Right lobe of liver (tissue), 6 donors: ENCODE measurements at regions not wholly inside any gene's neighbourhood (a gene's known extent, or its start where the extent isn't known, plus 50 kb on each side); places are given as distances from the start of the nearest gene placed in this dataset.
A peak's percentile ranks its signal among the peaks of the same experiment; 100 is the strongest.

Source experiments
- ATAC-seq, 4 donors: fragments of 200-7000 bp; cut with Tn5 transposase; one replicate each; pipeline ENCODE4 v1.9.1; 2020; ENCODE audit warnings: mild to moderate bottlenecking in 4 of 4, moderate library complexity in 4 of 4
- DNase-seq, 3 donors: peaks; one replicate each; pipeline ENCODE4 v3.0.0-alpha.2; 2020
- H3K27ac ChIP-seq, 3 donors: fragments of 200-600 bp; one replicate each; pipeline ENCODE4 v1.8.0; 2022
- H3K27me3 ChIP-seq, 2 donors: fragments of 200-600 bp; one replicate each; pipeline ENCODE4 v1.8.0; 2022
- H3K36me3 ChIP-seq, 4 donors: fragments of 200-600 bp; sonication (generic) in 1 of 4; one replicate each; pipeline versions ENCODE4 v1.5.1 to v1.8.0; 2017 to 2022; ENCODE audit warnings: control low read depth in 1 of 4
- H3K4me1 ChIP-seq, 4 donors: fragments of 200-600 bp; sonication (generic) in 1 of 4; one replicate each; pipeline versions ENCODE4 v1.5.1 to v1.8.0; 2017 to 2022; ENCODE audit warnings: control low read depth in 1 of 4
- H3K4me3 ChIP-seq, 3 donors: fragments of 200-600 bp; one replicate each; pipeline ENCODE4 v1.8.0; 2022
- H3K9me3 ChIP-seq, 4 donors: fragments of 200-600 bp; sonication (generic) in 1 of 4; one replicate each; pipeline versions ENCODE4 v1.5.1 to v1.8.0; 2017 to 2022; ENCODE audit warnings: control low read depth in 1 of 4
- CTCF ChIP-seq, 4 donors: fragments of 200-600 bp in 3 of 4; fragments of 450-650 bp in 1 of 4; IDR thresholded peaks; one replicate each; pipeline versions ENCODE4 v1.5.1 to v1.8.0; 2016 to 2022; ENCODE audit warnings: antibody characterized with exemption in 4 of 4, mild to moderate bottlenecking in 2 of 4
- POLR2A ChIP-seq: fragments of 450-650 bp; IDR thresholded peaks from one replicate; pipeline ENCODE4 v1.6.1; 2017; ENCODE audit warnings: antibody characterized with exemption, mild to moderate bottlenecking
- WGBS: methylation state at CpG from one replicate; pipeline ENCODE4 v1.1.6; 2018; ENCODE audit warnings: low coverage, low lambda C conversion rate; ENCODE audit not compliant: insufficient coverage; ENCODE audit errors: missing lambda C conversion rate; 5-methylcytosine and 5-hydroxymethylcytosine counted together
- intact Hi-C, 2 donors: fragments of 100-400 bp; cut with DNase I; formaldehyde crosslinking; loops; one replicate each; pipeline versions ENCODE4 v1.11.2 to v1.14.1; 2022
- donor health status: DM: no; HTN: yes; CAD: no.
- donor health status: DM: no; HTN: no; CAD: no.
- donor health status: DM: no; HTN: no; CAD: no.
- donor health status: DM: no; HTN: yes; CAD: no.
- donor health status: DM: no; HTN: yes; CAD: no.

- Histone ChIP-seq H3K4me3 (no peak overlapping the region), H3K27me3 (no peaks in the 10 kb centered on the region), H3K4me1 (peaks cover 0 to 33% (median 7%) of the 10 kb centered on the region in 4 donors), H3K36me3 (no peaks in the 10 kb centered on the region), H3K9me3 (no peaks in the 10 kb centered on the region), H3K27ac (no peak overlapping the region)
- ATAC-seq (peak in 1 of 4 donors; percentile 31), DNase-seq (no peak)
- 64% methylated on average over 5 of the region's 5 CpGs for WGBS
- no peak for TF ChIP-seq CTCF (IDR thresholded peaks at IDR 0.05)
- TF ChIP-seq POLR2A, result no peak
- intact Hi-C loops, result no loop called here
Observed at GRCh38 chr5:67976891-67977601, 238.5 kb upstream of the PIK3R1 start.

DNA sequence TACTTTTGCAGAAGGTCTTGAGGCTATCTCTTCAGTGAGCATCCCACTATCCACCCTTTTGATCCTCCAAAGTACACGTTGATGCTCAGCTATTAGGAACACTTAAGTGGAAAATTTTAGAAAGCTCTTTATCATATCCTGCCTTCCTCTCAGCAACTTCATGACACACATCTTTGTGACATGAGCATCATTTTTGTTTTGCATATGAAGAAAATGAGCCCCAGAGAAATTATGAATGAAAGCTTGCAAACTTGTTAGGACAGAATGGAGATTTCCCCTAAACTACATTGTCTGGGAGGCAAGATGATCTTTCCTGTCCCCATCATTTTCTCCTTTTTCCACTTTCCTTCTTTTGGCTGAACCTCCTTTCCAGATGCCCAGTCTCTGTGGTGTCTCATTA, 239.4 kb upstream of the PIK3R1 start:
- H3K36me3 ChIP-seq, result no peaks in the 10 kb centered on the region
- 65% methylated on average over 1 of the region's 1 CpG for WGBS
- H3K9me3 ChIP-seq, result no peaks in the 10 kb centered on the region
- peaks cover 0 to 41% (median 9%) of the 10 kb centered on the region in 4 donors for H3K4me1 ChIP-seq
- H3K4me3 ChIP-seq, result no peak overlapping the region
- H3K27ac ChIP-seq, result no peak overlapping the region
- TF ChIP-seq POLR2A, result no peak
- TF ChIP-seq CTCF (IDR thresholded peaks at IDR 0.05), result no peak
- no peaks in the 10 kb centered on the region for H3K27me3 ChIP-seq
- intact Hi-C loops, result no loop called here
- DNase-seq (no peak), ATAC-seq (no peak)

DNA sequence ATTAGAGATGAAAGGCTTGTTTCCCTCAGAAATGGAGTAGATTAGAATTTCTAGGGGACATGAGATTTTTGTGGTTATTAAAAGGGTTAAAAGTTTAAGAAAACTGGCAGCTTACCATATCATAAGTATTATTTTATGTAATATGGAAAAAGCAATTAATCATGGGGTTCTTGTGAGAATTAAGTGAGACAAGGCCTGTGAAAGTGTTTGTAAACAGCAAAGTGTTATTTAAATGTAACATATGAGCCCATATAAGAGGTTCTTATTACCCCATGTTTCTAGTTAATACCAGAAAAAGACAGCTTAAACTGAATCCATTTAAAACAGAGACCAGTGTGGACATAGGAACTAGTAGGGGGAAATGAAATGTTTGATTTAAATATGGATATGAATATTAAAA, 241.1 kb upstream of the PIK3R1 start:
- no peaks in the 10 kb centered on the region for H3K36me3 ChIP-seq
- H3K9me3 ChIP-seq, result no peaks in the 10 kb centered on the region
- peaks cover 0 to 48% (median 15%) of the 10 kb centered on the region in 4 donors for H3K4me1 ChIP-seq
- intact Hi-C loops, result no loop called here
- no peak for TF ChIP-seq CTCF (IDR thresholded peaks at IDR 0.05)
- no peak for TF ChIP-seq POLR2A
- peak overlapping the region in 1 of 3 donors; percentile 88 for H3K27ac ChIP-seq
- H3K4me3 ChIP-seq, result no peak overlapping the region
- no peak for ATAC-seq
- no peak for DNase-seq
- H3K27me3 ChIP-seq, result no peaks in the 10 kb centered on the region

- Histone ChIP-seq H3K27ac (peak overlapping the region in 2 of 3 donors; percentile 41 to 88), H3K36me3 (no peaks in the 10 kb centered on the region), H3K4me1 (peaks cover 0 to 48% (median 15%) of the 10 kb centered on the region in 4 donors), H3K27me3 (no peaks in the 10 kb centered on the region), H3K9me3 (no peaks in the 10 kb centered on the region), H3K4me3 (no peak overlapping the region)
- intact Hi-C loops, result no loop called here
- TF ChIP-seq CTCF (IDR thresholded peaks at IDR 0.05) (no peak), POLR2A (no peak)
- DNase-seq, result no peak
- peak; percentile 61 to 76 (median 66) for ATAC-seq
Observed at GRCh38 chr5:67974054-67974453, 241.5 kb upstream of the PIK3R1 start.
